Fibroblast of lung (primary cell): ENCODE measurements at regions not wholly inside any gene's neighbourhood (a gene's known extent, or its start where the extent isn't known, plus 50 kb on each side); places are given as distances from the start of the nearest gene placed in this dataset.
A peak's percentile ranks its signal among the peaks of the same experiment; 100 is the strongest.

Source experiments
- DNase-seq, 2 donors: peaks; one replicate each; pipeline versions ENCODE4 v3.0.0 to v3.0.0-alpha.2; 2010; ENCODE audit warnings: low read depth in 2 of 2
- H2AFZ ChIP-seq: 2 replicates; pipeline ENCODE4 v1.5.1; 2012; ENCODE audit warnings: low read length, control low read depth, inconsistent platforms
- H3K27ac ChIP-seq: 2 replicates; pipeline ENCODE4 v1.5.1; 2011; ENCODE audit warnings: low read length, control low read depth; ENCODE audit not compliant: insufficient read depth
- H3K27me3 ChIP-seq: 2 replicates; pipeline ENCODE4 v1.5.1; 2011; ENCODE audit warnings: mild to moderate bottlenecking, low read length; ENCODE audit not compliant: control insufficient read depth, insufficient read depth
- H3K36me3 ChIP-seq: 2 replicates; pipeline ENCODE4 v1.5.1; 2011; ENCODE audit warnings: low read length; ENCODE audit not compliant: control insufficient read depth, insufficient read depth
- H3K4me1 ChIP-seq: 2 replicates; pipeline ENCODE4 v1.5.1; 2011; ENCODE audit warnings: low read length; ENCODE audit not compliant: control insufficient read depth, insufficient read depth; ENCODE audit errors: extremely low read depth
- H3K4me2 ChIP-seq: 2 replicates; pipeline ENCODE4 v1.5.1; 2011; ENCODE audit warnings: low read length, control low read depth; ENCODE audit not compliant: insufficient read depth; ENCODE audit errors: extremely low read depth
- H3K4me3 ChIP-seq, 4 experiments: fragments of 200-600 bp in 1 of 4; sonication (generic) in 1 of 4; replicated peaks in 1 of 4; 2 replicates each; pipeline ENCODE4 v1.5.1; 2011 to 2016; ENCODE audit warnings: low read length in 4 of 4, low read depth in 3 of 4, mild to moderate bottlenecking in 3 of 4, control low read depth in 2 of 4, inconsistent platforms in 1 of 4, mixed read lengths in 1 of 4; ENCODE audit not compliant: insufficient read depth in 1 of 4; ENCODE audit errors: control extremely low read depth in 1 of 4
- H3K79me2 ChIP-seq: 2 replicates; pipeline ENCODE4 v1.5.1; 2012; ENCODE audit warnings: mild to moderate bottlenecking, low read length, inconsistent platforms; ENCODE audit not compliant: control insufficient read depth, insufficient read depth
- H3K9ac ChIP-seq: 2 replicates; pipeline ENCODE4 v1.5.1; 2011; ENCODE audit warnings: mild to moderate bottlenecking, low read length, control low read depth; ENCODE audit not compliant: insufficient read depth
- H3K9me3 ChIP-seq: 2 replicates; pipeline ENCODE4 v1.5.1; 2012; ENCODE audit warnings: low read depth, low read length; ENCODE audit not compliant: control insufficient read depth, insufficient read depth
- H4K20me1 ChIP-seq: 2 replicates; pipeline ENCODE4 v1.5.1; 2011; ENCODE audit warnings: low read length; ENCODE audit not compliant: control insufficient read depth, insufficient read depth; ENCODE audit errors: extremely low read depth
- EZH2 ChIP-seq: IDR thresholded peaks from 2 replicates; pipeline ENCODE4 v1.5.1; 2012; ENCODE audit warnings: low read length, control low read depth, mild to moderate bottlenecking; ENCODE audit errors: missing control alignments
- TF ChIP-seq, protein P1 (sequence below), 2 donors: IDR thresholded peaks in 1 of 2; conservative IDR thresholded peaks in 1 of 2; 1 replicate in 1 of 2; 2 replicates in 1 of 2; pipeline ENCODE4 v1.5.1; 2011 to 2012; ENCODE audit warnings: low read length in 2 of 2, control low read depth in 1 of 2, inconsistent platforms in 1 of 2, low read depth in 1 of 2, mild to moderate bottlenecking in 1 of 2

DNA sequence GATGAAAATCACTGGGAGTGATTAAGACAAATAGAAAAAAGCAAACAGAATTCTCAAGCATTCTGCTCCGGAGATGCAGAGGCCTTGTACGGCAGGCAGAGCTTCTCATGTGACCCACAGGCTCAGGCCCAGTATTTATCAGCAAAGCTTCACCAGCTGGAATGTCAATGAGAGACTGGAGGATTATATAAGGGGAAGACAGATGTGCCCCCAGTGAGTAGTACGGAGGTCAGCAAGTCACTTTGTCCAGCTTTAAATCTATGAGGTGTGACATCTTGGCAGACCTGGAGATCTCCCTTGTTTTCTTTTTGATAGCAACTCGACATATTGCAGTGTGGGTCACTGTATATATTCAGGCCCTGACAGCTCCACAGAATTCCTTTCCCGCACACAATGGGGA, 106.8 kb downstream of the HHIPL2 start:
- peak; percentile 7 to 18 for DNase-seq
- no peak overlapping the region for H3K27ac ChIP-seq
- H3K9ac ChIP-seq, result no peak overlapping the region
- no peaks in the 10 kb centered on the region for H4K20me1 ChIP-seq
- H3K4me3 ChIP-seq, result no peak overlapping the region
- no peak overlapping the region for H2AFZ ChIP-seq
- TF ChIP-seq, protein P1, sequence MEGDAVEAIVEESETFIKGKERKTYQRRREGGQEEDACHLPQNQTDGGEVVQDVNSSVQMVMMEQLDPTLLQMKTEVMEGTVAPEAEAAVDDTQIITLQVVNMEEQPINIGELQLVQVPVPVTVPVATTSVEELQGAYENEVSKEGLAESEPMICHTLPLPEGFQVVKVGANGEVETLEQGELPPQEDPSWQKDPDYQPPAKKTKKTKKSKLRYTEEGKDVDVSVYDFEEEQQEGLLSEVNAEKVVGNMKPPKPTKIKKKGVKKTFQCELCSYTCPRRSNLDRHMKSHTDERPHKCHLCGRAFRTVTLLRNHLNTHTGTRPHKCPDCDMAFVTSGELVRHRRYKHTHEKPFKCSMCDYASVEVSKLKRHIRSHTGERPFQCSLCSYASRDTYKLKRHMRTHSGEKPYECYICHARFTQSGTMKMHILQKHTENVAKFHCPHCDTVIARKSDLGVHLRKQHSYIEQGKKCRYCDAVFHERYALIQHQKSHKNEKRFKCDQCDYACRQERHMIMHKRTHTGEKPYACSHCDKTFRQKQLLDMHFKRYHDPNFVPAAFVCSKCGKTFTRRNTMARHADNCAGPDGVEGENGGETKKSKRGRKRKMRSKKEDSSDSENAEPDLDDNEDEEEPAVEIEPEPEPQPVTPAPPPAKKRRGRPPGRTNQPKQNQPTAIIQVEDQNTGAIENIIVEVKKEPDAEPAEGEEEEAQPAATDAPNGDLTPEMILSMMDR (conservative IDR thresholded peaks at IDR 0.05 in 1 of 2, IDR thresholded peaks at IDR 0.05 in 1 of 2; ENCODE audit: low read depth in 1 of 2, low read length in 2 of 2), result no peak
- no peak for TF ChIP-seq EZH2
- no peaks in the 10 kb centered on the region for H3K4me1 ChIP-seq
- H3K9me3 ChIP-seq, result no peaks in the 10 kb centered on the region
- no peaks in the 10 kb centered on the region for H3K27me3 ChIP-seq
- H3K36me3 ChIP-seq, result no peaks in the 10 kb centered on the region
- no peaks in the 10 kb centered on the region for H3K79me2 ChIP-seq
- H3K4me2 ChIP-seq, result no peak overlapping the region

DNA sequence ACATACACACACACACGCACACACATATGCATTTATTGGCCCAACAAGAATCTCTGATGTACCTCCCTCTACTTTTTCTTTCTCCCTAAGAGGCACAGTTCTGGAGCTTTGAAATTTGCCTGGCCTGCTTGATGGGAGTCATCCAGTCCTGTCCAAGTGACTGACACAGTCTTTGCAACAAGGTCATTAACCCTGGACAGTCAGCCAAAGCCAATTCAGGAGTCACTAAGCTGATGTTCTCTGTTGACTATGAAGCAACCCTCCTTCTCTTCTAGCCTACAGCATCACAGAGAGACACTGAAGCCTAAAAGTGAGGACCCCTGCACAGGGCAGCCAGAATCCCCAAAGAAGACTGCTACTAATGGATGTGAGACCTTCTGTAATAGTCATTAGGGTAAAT, 123.1 kb downstream of the HHIPL2 start:
- Histone ChIP-seq H3K27ac (no peak overlapping the region), H3K9ac (no peak overlapping the region), H3K4me2 (no peak overlapping the region), H3K4me1 (no peaks in the 10 kb centered on the region), H3K36me3 (no peaks in the 10 kb centered on the region), H4K20me1 (no peaks in the 10 kb centered on the region), H3K27me3 (no peaks in the 10 kb centered on the region), H3K4me3 (no peak overlapping the region), H2AFZ (no peak overlapping the region), H3K9me3 (no peaks in the 10 kb centered on the region), H3K79me2 (no peaks in the 10 kb centered on the region)
- no peak for DNase-seq
- TF ChIP-seq, protein P1 (conservative IDR thresholded peaks at IDR 0.05 in 1 of 2, IDR thresholded peaks at IDR 0.05 in 1 of 2; ENCODE audit: low read depth in 1 of 2, low read length in 2 of 2), result no peak
- TF ChIP-seq EZH2, result no peak

DNA sequence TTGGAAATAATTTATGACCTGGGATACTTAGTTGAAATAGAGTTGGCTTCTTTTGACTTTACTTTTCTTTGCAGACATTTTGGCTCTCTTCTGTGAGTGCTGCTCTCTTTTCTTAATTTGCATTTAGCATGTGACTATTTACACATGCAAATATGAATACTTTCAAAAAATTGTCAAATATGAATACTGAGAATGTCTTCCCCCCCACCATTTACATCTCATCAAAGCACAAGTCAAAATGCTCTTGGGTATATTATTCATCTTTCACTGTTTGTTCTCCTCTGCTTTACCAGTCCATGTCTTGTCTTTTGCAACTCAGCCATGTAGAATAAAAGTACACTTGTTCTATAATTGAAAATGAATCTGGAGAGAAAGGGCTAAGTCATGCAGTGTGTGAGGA, 126.5 kb downstream of the HHIPL2 start:
- Histone ChIP-seq H2AFZ (no peak overlapping the region), H3K9me3 (no peaks in the 10 kb centered on the region), H3K27me3 (no peaks in the 10 kb centered on the region), H3K4me1 (no peaks in the 10 kb centered on the region), H3K36me3 (no peaks in the 10 kb centered on the region), H3K4me2 (no peak overlapping the region), H4K20me1 (no peaks in the 10 kb centered on the region), H3K4me3 (no peak overlapping the region), H3K79me2 (no peaks in the 10 kb centered on the region), H3K27ac (no peak overlapping the region), H3K9ac (no peak overlapping the region)
- TF ChIP-seq, protein P1 (conservative IDR thresholded peaks at IDR 0.05 in 1 of 2, IDR thresholded peaks at IDR 0.05 in 1 of 2; ENCODE audit: low read depth in 1 of 2, low read length in 2 of 2), result no peak
- no peak for TF ChIP-seq EZH2
- DNase-seq, result no peak
